GM12874 (cell line): ENCODE measurements at regions not wholly inside any gene's neighbourhood (a gene's known extent, or its start where the extent isn't known, plus 50 kb on each side); places are given as distances from the start of the nearest gene placed in this dataset.

Experiments
- CTCF ChIP-seq: IDR thresholded peaks from 2 replicates; pipeline ENCODE4 v1.5.1; 2011; ENCODE audit warnings: low read depth, mild to moderate bottlenecking, control low read depth, low read length, moderate library complexity; ENCODE audit not compliant: insufficient read depth

- no peak for TF ChIP-seq CTCF
Observed at GRCh38 chr10:123241391-123242141, 87.4 kb downstream of the BUB3 start.

GRCh38 chr10:123244747-123245146 lies 90.5 kb downstream of the BUB3 start:
- no peak for TF ChIP-seq CTCF

GRCh38 chr10:123245264-123245663 lies 91.1 kb downstream of the BUB3 start:
- TF ChIP-seq CTCF = peak; percentile 22; the same call in 1 of the 2 replicates

- no peak for TF ChIP-seq CTCF
Observed at GRCh38 chr10:123249894-123250293, 95.7 kb downstream of the BUB3 start.

- no peak for TF ChIP-seq CTCF
Observed at GRCh38 chr10:123250640-123251039, 96.4 kb downstream of the BUB3 start.

- TF ChIP-seq CTCF = no peak
Observed at GRCh38 chr10:123252779-123253178, 98.6 kb downstream of the BUB3 start.

- TF ChIP-seq CTCF = no peak
Observed at GRCh38 chr10:123257904-123258456, 103.8 kb downstream of the BUB3 start.
